GM13977 (cell line): ENCODE measurements at regions not wholly inside any gene's neighbourhood (a gene's known extent, or its start where the extent isn't known, plus 50 kb on each side); places are given as distances from the start of the nearest gene placed in this dataset.

Experiments used
- DNase-seq: peaks from one replicate; pipeline ENCODE4 v3.0.0; 2012; ENCODE audit warnings: low spot score
- CTCF ChIP-seq: IDR thresholded peaks from 2 replicates; pipeline ENCODE4 v1.5.1; 2012; ENCODE audit warnings: mild to moderate bottlenecking, control low read depth; ENCODE audit not compliant: insufficient read depth; ENCODE audit errors: extremely low read depth, missing control alignments
- in situ Hi-C: fragments of 300-500 bp; cut with MboI; formaldehyde crosslinking; loops from one replicate; pipeline ENCODE4 v1.12.0; 2022; ENCODE audit warnings: low sequenced_read_pairs, low pct_unique_long_range_greater_than_20kb, mixed read lengths, inconsistent platforms; ENCODE audit not compliant: unreplicated experiment

- TF ChIP-seq CTCF: no peak
- no peak for DNase-seq
- in situ Hi-C loops: no loop called here
Observed at GRCh38 chr20:50336661-50337060, 146.0 kb downstream of the CEBPB start.

- DNase-seq: no peak
- in situ Hi-C loops: no loop called here
- no peak for TF ChIP-seq CTCF
Observed at GRCh38 chr20:50337521-50338466, 147.2 kb downstream of the CEBPB start.

- in situ Hi-C loops: no loop called here
- DNase-seq: peak; percentile 85
- no peak for TF ChIP-seq CTCF
Observed at GRCh38 chr20:50338479-50339391, 148.1 kb downstream of the CEBPB start.

- TF ChIP-seq CTCF: no peak
- DNase-seq: no peak
- in situ Hi-C loops: no loop called here
Observed at GRCh38 chr20:50339466-50339901, 148.9 kb downstream of the CEBPB start.

GRCh38 chr20:50340541-50340940 lies 149.9 kb downstream of the CEBPB start:
- DNase-seq: no peak
- no peak for TF ChIP-seq CTCF
- in situ Hi-C loops: no loop called here

- no peak for TF ChIP-seq CTCF
- in situ Hi-C loops: no loop called here
- no peak for DNase-seq
Observed at GRCh38 chr20:50341050-50341449, 150.4 kb downstream of the CEBPB start.
